GM23338 (cell line): ENCODE measurements at regions not wholly inside any gene's neighbourhood (a gene's known extent, or its start where the extent isn't known, plus 50 kb on each side); places are given as distances from the start of the nearest gene placed in this dataset.

Experiments used
- ATAC-seq: fragments of 200-7000 bp; cut with Tn5 transposase; 3 replicates; pipeline ENCODE4 v1.9.1; 2020
- DNase-seq: peaks from one replicate; pipeline ENCODE4 v3.0.0-alpha.2; 2015; ENCODE audit warnings: low spot score
- H2AFZ ChIP-seq: fragments of 200-600 bp; sonication (generic); 2 replicates; pipeline ENCODE4 v1.8.0; 2016; ENCODE audit warnings: antibody characterized with exemption, mild to moderate bottlenecking, moderate library complexity
- H3F3A ChIP-seq: fragments of 200-600 bp; sonication (generic); replicated peaks from 2 replicates; pipeline ENCODE4 v1.8.0; 2017; ENCODE audit warnings: antibody characterized with exemption, mixed run types, low read depth
- H3K27ac ChIP-seq: fragments of 200-600 bp; sonication (generic); 2 replicates; pipeline ENCODE4 v1.6.1; 2016; ENCODE audit warnings: low read depth
- H3K27me3 ChIP-seq: fragments of 200-600 bp; sonication (generic); 2 replicates; pipeline ENCODE4 v1.8.0; 2016; ENCODE audit warnings: mild to moderate bottlenecking, mixed run types, moderate library complexity; ENCODE audit not compliant: insufficient read depth
- H3K36me3 ChIP-seq: fragments of 200-600 bp; sonication (generic); 2 replicates; pipeline ENCODE4 v1.8.0; 2016; ENCODE audit warnings: mild to moderate bottlenecking; ENCODE audit not compliant: insufficient read depth
- H3K4me1 ChIP-seq: fragments of 200-600 bp; sonication (generic); 2 replicates; pipeline ENCODE4 v1.8.0; 2016; ENCODE audit warnings: mild to moderate bottlenecking, moderate library complexity; ENCODE audit not compliant: insufficient read depth
- H3K4me2 ChIP-seq: fragments of 200-600 bp; sonication (generic); 2 replicates; pipeline ENCODE4 v1.7.1; 2017; ENCODE audit warnings: mixed run types
- H3K4me3 ChIP-seq: fragments of 200-600 bp; sonication (generic); 2 replicates; pipeline ENCODE4 v1.6.1; 2016; ENCODE audit warnings: mixed run types
- H3K79me2 ChIP-seq: fragments of 200-600 bp; sonication (generic); replicated peaks from 2 replicates; pipeline ENCODE4 v1.8.0; 2017; ENCODE audit warnings: mild to moderate bottlenecking; ENCODE audit not compliant: insufficient read depth
- H3K9me2 ChIP-seq: fragments of 200-600 bp; sonication (generic); 2 replicates; pipeline ENCODE4 v1.8.0; 2017; ENCODE audit not compliant: insufficient read depth
- H4K20me1 ChIP-seq: fragments of 200-600 bp; sonication (generic); replicated peaks from 2 replicates; pipeline ENCODE4 v1.8.0; 2017; ENCODE audit warnings: mild to moderate bottlenecking; ENCODE audit not compliant: insufficient read depth
- H3K27ac Mint-ChIP-seq: 2 replicates; pipeline ENCODE4 v1.8.0; 2020; ENCODE audit warnings: inconsistent platforms, mild to moderate bottlenecking, moderate library complexity, mixed read lengths
- H3K27me3 Mint-ChIP-seq: 3 replicates; pipeline ENCODE4 v1.8.0; 2022; ENCODE audit warnings: low read depth, mild to moderate bottlenecking, moderate library complexity, mixed read lengths, inconsistent platforms; ENCODE audit not compliant: insufficient read depth, poor library complexity
- H3K36me3 Mint-ChIP-seq: 3 replicates; pipeline ENCODE4 v1.8.0; 2021; ENCODE audit warnings: low read depth, mild to moderate bottlenecking, inconsistent platforms, moderate library complexity, mixed read lengths
- H3K4me1 Mint-ChIP-seq: 3 replicates; pipeline ENCODE4 v1.8.0; 2020; ENCODE audit warnings: mild to moderate bottlenecking, inconsistent platforms, mixed read lengths
- H3K4me3 Mint-ChIP-seq: 3 replicates; pipeline ENCODE4 v1.8.0; 2021; ENCODE audit warnings: moderate library complexity, mild to moderate bottlenecking, inconsistent platforms, mixed read lengths
- H3K9me3 Mint-ChIP-seq: 3 replicates; pipeline ENCODE4 v1.8.0; 2020; ENCODE audit warnings: moderate library complexity, mild to moderate bottlenecking, inconsistent platforms, mixed read lengths
- CREB1 ChIP-seq: fragments of 250-450 bp; sonication (Bioruptor Pico); IDR thresholded peaks from 2 replicates; pipeline ENCODE4 v1.5.0; 2020; ENCODE audit warnings: low read depth, mild to moderate bottlenecking, moderate library complexity
- EZH2 ChIP-seq: fragments of 200-600 bp; sonication (generic); IDR thresholded peaks from one replicate; pipeline ENCODE4 v1.8.0; 2017; ENCODE audit warnings: antibody characterized with exemption, mild to moderate bottlenecking, low read depth; ENCODE audit not compliant: unreplicated experiment
- EZH2phosphoT487 ChIP-seq: fragments of 200-600 bp; sonication (generic); IDR thresholded peaks from one replicate; pipeline ENCODE4 v1.8.1; 2018; ENCODE audit warnings: antibody characterized with exemption; ENCODE audit not compliant: unreplicated experiment
- JUNB ChIP-seq: IDR thresholded peaks from one replicate; pipeline ENCODE4 v1.6.1; 2016; ENCODE audit warnings: antibody characterized with exemption; ENCODE audit not compliant: unreplicated experiment
- NANOG ChIP-seq: IDR thresholded peaks from 2 replicates; pipeline ENCODE4 v1.6.1; 2016; ENCODE audit warnings: antibody characterized with exemption, borderline replicate concordance
- POLR2AphosphoS5 ChIP-seq: IDR thresholded peaks from 2 replicates; pipeline ENCODE4 v1.6.1; 2016; ENCODE audit warnings: antibody characterized with exemption, low read depth
- STAT1 ChIP-seq: IDR thresholded peaks from one replicate; pipeline ENCODE4 v1.6.1; 2016; ENCODE audit warnings: antibody characterized with exemption; ENCODE audit not compliant: unreplicated experiment
- ZNF114 ChIP-seq: fragments of 250-450 bp; sonication (Bioruptor Pico); IDR thresholded peaks from 2 replicates; pipeline ENCODE4 v1.5.0; 2020; ENCODE audit warnings: mild to moderate bottlenecking, moderate library complexity
- ZNF331 ChIP-seq: fragments of 250-450 bp; sonication (Bioruptor Pico); IDR thresholded peaks from 2 replicates; pipeline ENCODE4 v1.5.0; 2020; ENCODE audit warnings: low read depth, mild to moderate bottlenecking, moderate library complexity
- TF ChIP-seq, protein P1 (sequence below): IDR thresholded peaks from 2 replicates; pipeline ENCODE4 v1.6.1; 2016; ENCODE audit warnings: antibody characterized with exemption
- TF ChIP-seq, protein P2 (sequence below): fragments of 250-450 bp; sonication (Bioruptor Pico); IDR thresholded peaks from 2 replicates; pipeline ENCODE4 v1.5.0; 2020; ENCODE audit warnings: mild to moderate bottlenecking, moderate library complexity
- TF ChIP-seq, protein P3 (sequence below): IDR thresholded peaks from one replicate; pipeline ENCODE4 v1.6.1; 2018; ENCODE audit warnings: antibody characterized with exemption; ENCODE audit not compliant: unreplicated experiment
- TF ChIP-seq, protein P4 (sequence below), 2 experiments: fragments of 200-600 bp in 1 of 2; sonication (generic) in 1 of 2; conservative IDR thresholded peaks; 2 replicates each; pipeline versions ENCODE4 v1.5.1 to v1.6.1; 2016 to 2017; ENCODE audit warnings: antibody characterized with exemption in 2 of 2, low read depth in 2 of 2, mild to moderate bottlenecking in 2 of 2, moderate library complexity in 1 of 2

DNA sequence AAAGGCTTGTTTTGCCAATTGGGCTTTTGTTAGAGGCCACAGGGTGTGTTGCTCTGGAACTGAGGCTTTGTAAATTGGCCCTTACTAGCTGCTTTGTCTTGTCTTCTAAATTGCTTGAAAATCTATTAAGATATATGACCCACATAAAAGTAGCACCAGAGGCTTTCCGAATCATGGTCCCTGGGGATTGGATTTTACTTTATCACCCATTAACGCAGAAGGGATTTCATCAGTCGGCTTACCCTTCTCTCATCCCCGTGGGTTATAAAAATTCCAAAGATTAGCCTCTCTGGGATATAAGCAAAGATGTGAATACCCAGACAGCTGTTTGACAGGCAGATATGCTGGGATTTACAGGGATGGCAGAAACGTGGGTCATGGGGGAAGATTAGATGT, 98.3 kb upstream of the CHL1 start:
- Mint-ChIP-seq H3K9me3 (peaks cover 96% of the 10 kb centered on the region), H3K36me3 (peaks cover 27% of the 10 kb centered on the region; the same call in 1 of the 3 replicates), H3K27me3 (no peaks in the 10 kb centered on the region), H3K27ac (no peak overlapping the region), H3K4me3 (no peak overlapping the region), H3K4me1 (no peaks in the 10 kb centered on the region)
- H3K4me1 ChIP-seq = peaks cover 37% of the 10 kb centered on the region
- DNase-seq (no peak), ATAC-seq (no peak)
- H3K79me2 ChIP-seq = no peaks in the 10 kb centered on the region
- H3K27ac ChIP-seq = no peak overlapping the region
- no peaks in the 10 kb centered on the region for H3K9me2 ChIP-seq
- no peak overlapping the region for H3K4me3 ChIP-seq
- no peak overlapping the region for H3K4me2 ChIP-seq
- H2AFZ ChIP-seq = no peak overlapping the region
- no peaks in the 10 kb centered on the region for H3K27me3 ChIP-seq
- H4K20me1 ChIP-seq = no peaks in the 10 kb centered on the region
- H3F3A ChIP-seq = no peaks in the 10 kb centered on the region
- TF ChIP-seq, protein P1, sequence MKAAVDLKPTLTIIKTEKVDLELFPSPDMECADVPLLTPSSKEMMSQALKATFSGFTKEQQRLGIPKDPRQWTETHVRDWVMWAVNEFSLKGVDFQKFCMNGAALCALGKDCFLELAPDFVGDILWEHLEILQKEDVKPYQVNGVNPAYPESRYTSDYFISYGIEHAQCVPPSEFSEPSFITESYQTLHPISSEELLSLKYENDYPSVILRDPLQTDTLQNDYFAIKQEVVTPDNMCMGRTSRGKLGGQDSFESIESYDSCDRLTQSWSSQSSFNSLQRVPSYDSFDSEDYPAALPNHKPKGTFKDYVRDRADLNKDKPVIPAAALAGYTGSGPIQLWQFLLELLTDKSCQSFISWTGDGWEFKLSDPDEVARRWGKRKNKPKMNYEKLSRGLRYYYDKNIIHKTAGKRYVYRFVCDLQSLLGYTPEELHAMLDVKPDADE = no peak
- TF ChIP-seq NANOG (no peak), STAT1 (no peak), EZH2 (no peak), CREB1 (no peak), POLR2AphosphoS5 (no peak), ZNF114 (CRISPR knock-in tag) (no peak), JUNB (no peak), EZH2phosphoT487 (no peak), ZNF331 (no peak)
- TF ChIP-seq, protein P2, sequence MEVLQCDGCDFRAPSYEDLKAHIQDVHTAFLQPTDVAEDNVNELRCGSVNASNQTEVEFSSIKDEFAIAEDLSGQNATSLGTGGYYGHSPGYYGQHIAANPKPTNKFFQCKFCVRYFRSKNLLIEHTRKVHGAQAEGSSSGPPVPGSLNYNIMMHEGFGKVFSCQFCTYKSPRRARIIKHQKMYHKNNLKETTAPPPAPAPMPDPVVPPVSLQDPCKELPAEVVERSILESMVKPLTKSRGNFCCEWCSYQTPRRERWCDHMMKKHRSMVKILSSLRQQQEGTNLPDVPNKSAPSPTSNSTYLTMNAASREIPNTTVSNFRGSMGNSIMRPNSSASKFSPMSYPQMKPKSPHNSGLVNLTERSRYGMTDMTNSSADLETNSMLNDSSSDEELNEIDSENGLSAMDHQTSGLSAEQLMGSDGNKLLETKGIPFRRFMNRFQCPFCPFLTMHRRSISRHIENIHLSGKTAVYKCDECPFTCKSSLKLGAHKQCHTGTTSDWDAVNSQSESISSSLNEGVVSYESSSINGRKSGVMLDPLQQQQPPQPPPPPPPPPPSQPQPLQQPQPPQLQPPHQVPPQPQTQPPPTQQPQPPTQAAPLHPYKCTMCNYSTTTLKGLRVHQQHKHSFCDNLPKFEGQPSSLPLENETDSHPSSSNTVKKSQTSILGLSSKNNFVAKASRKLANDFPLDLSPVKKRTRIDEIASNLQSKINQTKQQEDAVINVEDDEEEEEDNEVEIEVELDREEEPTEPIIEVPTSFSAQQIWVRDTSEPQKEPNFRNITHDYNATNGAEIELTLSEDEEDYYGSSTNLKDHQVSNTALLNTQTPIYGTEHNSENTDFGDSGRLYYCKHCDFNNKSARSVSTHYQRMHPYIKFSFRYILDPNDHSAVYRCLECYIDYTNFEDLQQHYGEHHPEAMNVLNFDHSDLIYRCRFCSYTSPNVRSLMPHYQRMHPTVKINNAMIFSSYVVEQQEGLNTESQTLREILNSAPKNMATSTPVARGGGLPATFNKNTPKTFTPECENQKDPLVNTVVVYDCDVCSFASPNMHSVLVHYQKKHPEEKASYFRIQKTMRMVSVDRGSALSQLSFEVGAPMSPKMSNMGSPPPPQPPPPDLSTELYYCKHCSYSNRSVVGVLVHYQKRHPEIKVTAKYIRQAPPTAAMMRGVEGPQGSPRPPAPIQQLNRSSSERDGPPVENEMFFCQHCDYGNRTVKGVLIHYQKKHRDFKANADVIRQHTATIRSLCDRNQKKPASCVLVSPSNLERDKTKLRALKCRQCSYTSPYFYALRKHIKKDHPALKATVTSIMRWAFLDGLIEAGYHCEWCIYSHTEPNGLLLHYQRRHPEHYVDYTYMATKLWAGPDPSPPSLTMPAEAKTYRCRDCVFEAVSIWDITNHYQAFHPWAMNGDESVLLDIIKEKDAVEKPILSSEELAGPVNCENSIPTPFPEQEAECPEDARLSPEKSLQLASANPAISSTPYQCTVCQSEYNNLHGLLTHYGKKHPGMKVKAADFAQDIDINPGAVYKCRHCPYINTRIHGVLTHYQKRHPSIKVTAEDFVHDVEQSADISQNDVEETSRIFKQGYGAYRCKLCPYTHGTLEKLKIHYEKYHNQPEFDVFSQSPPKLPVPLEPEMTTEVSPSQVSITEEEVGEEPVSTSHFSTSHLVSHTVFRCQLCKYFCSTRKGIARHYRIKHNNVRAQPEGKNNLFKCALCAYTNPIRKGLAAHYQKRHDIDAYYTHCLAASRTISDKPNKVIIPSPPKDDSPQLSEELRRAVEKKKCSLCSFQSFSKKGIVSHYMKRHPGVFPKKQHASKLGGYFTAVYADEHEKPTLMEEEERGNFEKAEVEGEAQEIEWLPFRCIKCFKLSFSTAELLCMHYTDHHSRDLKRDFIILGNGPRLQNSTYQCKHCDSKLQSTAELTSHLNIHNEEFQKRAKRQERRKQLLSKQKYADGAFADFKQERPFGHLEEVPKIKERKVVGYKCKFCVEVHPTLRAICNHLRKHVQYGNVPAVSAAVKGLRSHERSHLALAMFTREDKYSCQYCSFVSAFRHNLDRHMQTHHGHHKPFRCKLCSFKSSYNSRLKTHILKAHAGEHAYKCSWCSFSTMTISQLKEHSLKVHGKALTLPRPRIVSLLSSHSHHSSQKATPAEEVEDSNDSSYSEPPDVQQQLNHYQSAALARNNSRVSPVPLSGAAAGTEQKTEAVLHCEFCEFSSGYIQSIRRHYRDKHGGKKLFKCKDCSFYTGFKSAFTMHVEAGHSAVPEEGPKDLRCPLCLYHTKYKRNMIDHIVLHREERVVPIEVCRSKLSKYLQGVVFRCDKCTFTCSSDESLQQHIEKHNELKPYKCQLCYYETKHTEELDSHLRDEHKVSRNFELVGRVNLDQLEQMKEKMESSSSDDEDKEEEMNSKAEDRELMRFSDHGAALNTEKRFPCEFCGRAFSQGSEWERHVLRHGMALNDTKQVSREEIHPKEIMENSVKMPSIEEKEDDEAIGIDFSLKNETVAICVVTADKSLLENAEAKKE (CRISPR knock-in tag) = no peak
- TF ChIP-seq, protein P3, sequence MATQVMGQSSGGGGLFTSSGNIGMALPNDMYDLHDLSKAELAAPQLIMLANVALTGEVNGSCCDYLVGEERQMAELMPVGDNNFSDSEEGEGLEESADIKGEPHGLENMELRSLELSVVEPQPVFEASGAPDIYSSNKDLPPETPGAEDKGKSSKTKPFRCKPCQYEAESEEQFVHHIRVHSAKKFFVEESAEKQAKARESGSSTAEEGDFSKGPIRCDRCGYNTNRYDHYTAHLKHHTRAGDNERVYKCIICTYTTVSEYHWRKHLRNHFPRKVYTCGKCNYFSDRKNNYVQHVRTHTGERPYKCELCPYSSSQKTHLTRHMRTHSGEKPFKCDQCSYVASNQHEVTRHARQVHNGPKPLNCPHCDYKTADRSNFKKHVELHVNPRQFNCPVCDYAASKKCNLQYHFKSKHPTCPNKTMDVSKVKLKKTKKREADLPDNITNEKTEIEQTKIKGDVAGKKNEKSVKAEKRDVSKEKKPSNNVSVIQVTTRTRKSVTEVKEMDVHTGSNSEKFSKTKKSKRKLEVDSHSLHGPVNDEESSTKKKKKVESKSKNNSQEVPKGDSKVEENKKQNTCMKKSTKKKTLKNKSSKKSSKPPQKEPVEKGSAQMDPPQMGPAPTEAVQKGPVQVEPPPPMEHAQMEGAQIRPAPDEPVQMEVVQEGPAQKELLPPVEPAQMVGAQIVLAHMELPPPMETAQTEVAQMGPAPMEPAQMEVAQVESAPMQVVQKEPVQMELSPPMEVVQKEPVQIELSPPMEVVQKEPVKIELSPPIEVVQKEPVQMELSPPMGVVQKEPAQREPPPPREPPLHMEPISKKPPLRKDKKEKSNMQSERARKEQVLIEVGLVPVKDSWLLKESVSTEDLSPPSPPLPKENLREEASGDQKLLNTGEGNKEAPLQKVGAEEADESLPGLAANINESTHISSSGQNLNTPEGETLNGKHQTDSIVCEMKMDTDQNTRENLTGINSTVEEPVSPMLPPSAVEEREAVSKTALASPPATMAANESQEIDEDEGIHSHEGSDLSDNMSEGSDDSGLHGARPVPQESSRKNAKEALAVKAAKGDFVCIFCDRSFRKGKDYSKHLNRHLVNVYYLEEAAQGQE = no peak
- TF ChIP-seq, protein P4, sequence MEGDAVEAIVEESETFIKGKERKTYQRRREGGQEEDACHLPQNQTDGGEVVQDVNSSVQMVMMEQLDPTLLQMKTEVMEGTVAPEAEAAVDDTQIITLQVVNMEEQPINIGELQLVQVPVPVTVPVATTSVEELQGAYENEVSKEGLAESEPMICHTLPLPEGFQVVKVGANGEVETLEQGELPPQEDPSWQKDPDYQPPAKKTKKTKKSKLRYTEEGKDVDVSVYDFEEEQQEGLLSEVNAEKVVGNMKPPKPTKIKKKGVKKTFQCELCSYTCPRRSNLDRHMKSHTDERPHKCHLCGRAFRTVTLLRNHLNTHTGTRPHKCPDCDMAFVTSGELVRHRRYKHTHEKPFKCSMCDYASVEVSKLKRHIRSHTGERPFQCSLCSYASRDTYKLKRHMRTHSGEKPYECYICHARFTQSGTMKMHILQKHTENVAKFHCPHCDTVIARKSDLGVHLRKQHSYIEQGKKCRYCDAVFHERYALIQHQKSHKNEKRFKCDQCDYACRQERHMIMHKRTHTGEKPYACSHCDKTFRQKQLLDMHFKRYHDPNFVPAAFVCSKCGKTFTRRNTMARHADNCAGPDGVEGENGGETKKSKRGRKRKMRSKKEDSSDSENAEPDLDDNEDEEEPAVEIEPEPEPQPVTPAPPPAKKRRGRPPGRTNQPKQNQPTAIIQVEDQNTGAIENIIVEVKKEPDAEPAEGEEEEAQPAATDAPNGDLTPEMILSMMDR (conservative IDR thresholded peaks at IDR 0.05; ENCODE audit: low read depth in 2 of 2) = no peak
- no peaks in the 10 kb centered on the region for H3K36me3 ChIP-seq
